Motor neuron (in vitro differentiated cells): ENCODE measurements at regions not wholly inside any gene's neighbourhood (a gene's known extent, or its start where the extent isn't known, plus 50 kb on each side); places are given as distances from the start of the nearest gene placed in this dataset.

Experiments
- ATAC-seq, 8 experiments: fragments of 200-7000 bp; cut with Tn5 transposase; replicated peaks in 6 of 8; 2 replicates each; pipeline ENCODE4 v1.8.0; 2021; ENCODE audit warnings: mild to moderate bottlenecking in 8 of 8, moderate library complexity in 8 of 8
- H3K27ac ChIP-seq, 2 donors: fragments of 250-450 bp; sonication (Bioruptor Pico); 2 replicates each; pipeline ENCODE4 v1.9.0; 2021; ENCODE audit warnings: antibody characterized with exemption in 2 of 2, mild to moderate bottlenecking in 2 of 2, moderate library complexity in 1 of 2
- H3K4me1 ChIP-seq, 2 donors: fragments of 250-450 bp; sonication (Bioruptor Pico); replicated peaks in 1 of 2; 2 replicates each; pipeline ENCODE4 v1.6.1; 2021; ENCODE audit warnings: antibody characterized with exemption in 2 of 2, mild to moderate bottlenecking in 2 of 2, moderate library complexity in 1 of 2
- H3K4me3 ChIP-seq, 5 donors: fragments of 250-450 bp; sonication (Bioruptor Pico); 2 replicates each; pipeline ENCODE4 v1.9.0; 2021; ENCODE audit warnings: antibody characterized with exemption in 5 of 5, mild to moderate bottlenecking in 5 of 5, moderate library complexity in 4 of 5
- WGBS, 10 experiments: fragments of 450-650 bp; shearing (Covaris generic); methylation state at CpG; one replicate each; pipeline ENCODE4 v1.0.0; 2022; 5-methylcytosine and 5-hydroxymethylcytosine counted together
- in situ Hi-C, 9 experiments: fragments of 400-800 bp; cut with MboI; loops; one replicate each; pipeline ENCODE4 v1.15.0; 2021; ENCODE audit warnings: low sequenced_read_pairs in 9 of 9, low pct_unique_long_range_greater_than_20kb in 2 of 9; ENCODE audit not compliant: unreplicated experiment in 9 of 9

DNA sequence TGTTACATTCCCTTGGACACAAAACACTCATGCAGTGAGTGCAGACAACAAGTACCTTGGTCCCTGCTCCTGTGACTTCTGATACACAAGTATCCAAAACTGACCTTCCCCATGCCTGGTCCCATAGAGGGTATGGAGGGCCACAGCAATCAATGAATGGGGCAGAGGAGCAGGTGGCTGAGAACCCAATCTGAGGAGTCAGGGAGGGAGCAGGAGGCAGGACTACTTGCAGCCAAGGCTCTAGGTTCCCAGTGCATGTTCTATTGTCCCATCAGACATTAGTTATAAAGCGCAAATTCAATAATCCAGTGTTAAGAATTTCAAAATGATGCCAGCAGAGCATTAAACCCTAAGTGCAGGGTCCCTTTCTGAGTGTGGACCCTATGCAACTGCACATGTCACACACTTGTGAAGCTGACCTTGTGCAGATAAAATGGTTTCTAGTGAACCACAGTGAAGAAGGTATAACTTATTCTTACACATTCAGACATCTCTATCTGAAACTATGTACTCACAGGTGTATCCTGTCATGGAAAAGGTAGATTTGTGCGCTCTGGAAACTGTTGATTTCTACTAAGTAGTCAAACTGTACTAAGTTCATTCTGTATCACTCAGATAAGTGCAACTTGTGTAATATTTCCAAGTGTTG is 107.3 kb upstream of the ABI3BP start:
- WGBS, 10 experiments = 20 to 83% (median 39%) methylated on average over 1 to 2 of the region's 2 CpGs
- in situ Hi-C loops = no loop called here
- H3K27ac ChIP-seq = no peak overlapping the region
- ATAC-seq = no peak
- H3K4me1 ChIP-seq = peaks cover 0 to 6% of the 10 kb centered on the region in 2 donors
- H3K4me3 ChIP-seq = no peak overlapping the region

DNA sequence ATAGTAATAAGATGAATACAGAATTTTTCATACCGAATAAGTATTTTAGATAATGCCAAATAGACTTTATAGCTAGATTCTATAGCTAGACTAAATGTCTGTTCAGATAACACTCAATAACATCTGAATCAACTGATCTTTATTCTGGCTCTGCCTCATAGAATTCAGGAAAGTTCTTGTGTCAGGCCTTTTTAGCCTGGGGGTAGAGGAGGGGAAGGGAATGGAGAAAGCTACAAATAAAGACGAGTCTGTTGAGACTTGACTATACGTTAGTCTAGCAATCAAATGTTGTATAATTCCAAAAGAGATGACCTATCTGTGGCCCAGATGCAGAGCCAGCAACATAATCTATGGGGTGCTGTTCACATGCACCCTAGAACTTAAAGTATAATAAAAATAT is 106.6 kb upstream of the ABI3BP start:
- Histone ChIP-seq H3K27ac (no peak overlapping the region), H3K4me1 (peaks cover 0 to 6% of the 10 kb centered on the region in 2 donors), H3K4me3 (no peak overlapping the region)
- WGBS, 10 experiments = 48 to 100% (median 84%) methylated on average over 1 to 3 of the region's 3 CpGs
- in situ Hi-C loops = no loop called here
- no peak for ATAC-seq

DNA sequence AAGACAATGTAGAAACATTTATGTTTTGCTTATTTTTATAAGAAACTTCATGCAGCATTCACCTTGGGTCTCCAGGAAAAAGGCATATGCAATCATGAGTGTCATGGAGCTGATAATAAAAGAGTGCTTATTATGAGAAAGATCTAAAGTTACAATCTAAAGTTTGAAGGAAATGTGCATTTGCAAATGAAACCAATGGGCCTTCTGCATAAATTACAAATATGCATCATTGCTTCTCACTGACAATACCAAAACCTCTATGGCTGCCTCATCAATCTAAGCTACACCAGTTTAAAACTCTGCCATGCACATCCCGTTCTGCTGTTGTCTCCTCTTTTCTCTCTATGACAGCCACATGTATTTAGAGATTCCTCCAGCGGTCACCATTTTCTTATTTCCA is 103.2 kb upstream of the ABI3BP start:
- in situ Hi-C loops = no loop called here
- WGBS, 10 experiments = 60 to 100% (median 93%) methylated on average over 1 to 2 of the region's 2 CpGs; no CpG with 5 or more reads in 1 of the 10 experiments
- Histone ChIP-seq H3K4me3 (no peak overlapping the region), H3K27ac (no peak overlapping the region), H3K4me1 (no peaks in the 10 kb centered on the region)
- ATAC-seq = peak in 3 of 8 experiments; percentile 23 to 71 (median 56)

DNA sequence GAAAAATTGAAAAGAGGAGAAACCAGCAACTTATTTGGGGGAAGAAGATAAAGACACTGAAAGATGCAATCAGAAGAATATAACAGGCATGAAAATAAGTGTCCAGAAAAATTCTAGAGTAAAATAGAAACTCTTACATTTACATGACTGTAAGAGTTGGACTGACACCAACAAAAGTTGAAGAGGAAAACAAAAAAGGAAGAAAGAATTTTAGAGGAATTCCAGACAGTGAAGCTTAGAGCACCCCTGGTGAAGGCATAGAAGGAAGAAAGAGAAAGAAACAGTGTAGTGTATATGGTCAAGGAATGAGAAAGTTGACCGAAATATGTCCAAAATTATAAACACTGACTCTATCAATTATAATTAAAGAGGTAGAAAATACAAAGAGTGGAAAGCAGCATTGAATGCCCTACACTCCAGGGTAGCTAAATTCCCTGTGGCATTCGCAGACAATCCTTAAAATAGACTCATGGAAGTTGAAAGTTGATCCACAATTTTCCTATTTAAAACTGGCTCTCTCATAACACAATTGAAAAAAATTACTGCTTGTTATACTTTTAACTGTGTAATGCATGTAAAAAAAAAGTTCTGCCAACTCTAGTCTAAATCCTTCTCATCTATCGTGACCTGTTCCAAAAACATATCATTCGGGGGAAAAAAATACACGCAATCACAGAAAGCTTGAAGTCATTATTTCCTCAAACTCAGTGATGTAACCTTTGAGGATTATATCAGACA is 102.6 kb upstream of the ABI3BP start:
- WGBS, 10 experiments = 41 to 100% (median 91%) methylated on average over 2 to 5 of the region's 5 CpGs
- H3K4me1 ChIP-seq = no peaks in the 10 kb centered on the region
- no peak overlapping the region for H3K4me3 ChIP-seq
- peak in 1 of 8 experiments; percentile 37 for ATAC-seq
- no peak overlapping the region for H3K27ac ChIP-seq
- in situ Hi-C loops = no loop called here

DNA sequence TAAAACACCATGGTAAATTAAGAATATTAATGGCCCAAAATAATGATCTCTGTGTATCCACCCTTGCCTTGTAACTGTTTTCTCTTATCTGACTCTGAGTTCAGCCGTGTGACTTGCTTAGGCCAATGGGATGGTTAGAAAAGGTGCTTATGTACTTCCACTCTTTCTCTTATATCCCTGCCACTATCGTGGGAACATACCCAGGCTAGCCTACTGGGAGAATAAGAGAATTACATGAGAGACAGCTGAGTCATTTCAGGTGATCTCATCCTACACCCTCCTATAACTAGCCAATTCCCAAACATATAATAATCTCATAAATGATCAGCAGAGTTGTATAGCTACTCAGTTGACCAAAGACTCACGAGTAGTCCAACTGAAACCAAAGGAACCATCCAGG is 98.3 kb upstream of the ABI3BP start:
- in situ Hi-C loops = no loop called here
- 39 to 100% (median 80%) methylated on average over 1 to 3 of the region's 3 CpGs; no CpG with 5 or more reads in 1 of the 10 experiments for WGBS, 10 experiments
- ATAC-seq = peak in 4 of 8 experiments; percentile 28 to 85 (median 54)
- Histone ChIP-seq H3K4me3 (no peak overlapping the region), H3K27ac (no peak overlapping the region), H3K4me1 (no peaks in the 10 kb centered on the region)

DNA sequence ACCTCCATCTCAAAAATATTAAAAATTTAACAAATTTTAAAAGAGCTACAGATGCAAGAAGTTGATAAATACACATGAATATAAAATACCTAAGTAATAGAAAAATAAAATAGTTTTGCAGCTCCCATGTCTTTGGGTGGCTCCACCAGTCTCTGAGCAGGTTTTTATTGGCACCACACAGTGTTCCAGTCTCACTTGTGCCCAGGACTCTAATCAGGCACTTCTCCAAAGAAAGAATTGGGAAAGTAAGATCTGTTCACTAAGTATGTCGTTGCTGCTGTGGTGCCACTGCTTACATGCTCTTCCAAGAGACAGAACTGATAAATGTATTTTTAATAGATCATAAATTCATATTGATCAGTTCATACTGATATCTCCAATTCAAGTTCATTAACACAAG is 92.5 kb upstream of the ABI3BP start:
- H3K4me1 ChIP-seq = no peaks in the 10 kb centered on the region
- in situ Hi-C loops = no loop called here
- no peak overlapping the region for H3K27ac ChIP-seq
- H3K4me3 ChIP-seq = no peak overlapping the region
- ATAC-seq = no peak
- WGBS, 10 experiments = 33 to 100% (median 82%) methylated on average over 1 of the region's 1 CpG; no CpG with 5 or more reads in 2 of the 10 experiments

DNA sequence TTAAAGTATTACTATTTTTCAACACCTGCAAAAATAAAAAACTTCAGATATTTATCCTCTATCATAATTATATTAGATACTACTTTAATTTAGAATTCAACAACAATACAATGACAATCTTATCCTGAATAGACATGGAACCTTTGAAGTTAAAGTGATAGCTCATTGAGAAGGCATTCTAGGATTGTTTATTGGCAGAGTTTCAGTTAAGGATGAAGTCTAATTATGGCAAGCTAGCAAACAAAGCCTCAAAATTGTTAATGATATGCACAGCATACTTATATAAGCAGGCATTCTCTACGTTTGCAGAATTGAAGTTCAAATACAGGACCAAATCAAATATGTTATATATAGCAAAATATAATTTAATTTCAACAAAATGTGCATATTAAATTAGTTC is 91.2 kb upstream of the ABI3BP start:
- in situ Hi-C loops = no loop called here
- ATAC-seq = no peak
- Histone ChIP-seq H3K4me3 (no peak overlapping the region), H3K27ac (no peak overlapping the region), H3K4me1 (no peaks in the 10 kb centered on the region)
- 0 to 100% (median 47%) methylated on average over 1 of the region's 1 CpG for WGBS, 10 experiments

DNA sequence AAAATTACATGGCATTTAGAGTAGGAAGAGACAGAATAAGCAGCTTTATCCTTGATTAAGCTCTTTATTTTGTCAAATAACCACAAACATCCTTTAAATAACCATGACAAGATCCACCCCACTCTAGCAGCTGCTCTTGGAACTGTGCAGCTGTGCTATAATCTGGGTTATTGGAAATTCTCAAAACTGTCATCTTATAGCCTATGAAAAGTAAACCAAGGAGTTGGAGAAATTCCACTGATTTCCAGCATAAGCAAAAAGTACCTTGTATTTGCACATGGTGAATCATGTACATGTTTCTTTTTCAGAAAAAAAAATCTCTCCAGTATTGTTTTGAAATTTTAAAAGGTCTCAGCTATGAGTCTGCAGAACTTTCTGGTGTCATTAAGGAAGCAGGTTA is 88.8 kb upstream of the ABI3BP start:
- in situ Hi-C loops = no loop called here
- ATAC-seq = peak in 2 of 8 experiments; percentile 35 to 59
- no peak overlapping the region for H3K27ac ChIP-seq
- H3K4me3 ChIP-seq = no peak overlapping the region
- H3K4me1 ChIP-seq = no peaks in the 10 kb centered on the region

DNA sequence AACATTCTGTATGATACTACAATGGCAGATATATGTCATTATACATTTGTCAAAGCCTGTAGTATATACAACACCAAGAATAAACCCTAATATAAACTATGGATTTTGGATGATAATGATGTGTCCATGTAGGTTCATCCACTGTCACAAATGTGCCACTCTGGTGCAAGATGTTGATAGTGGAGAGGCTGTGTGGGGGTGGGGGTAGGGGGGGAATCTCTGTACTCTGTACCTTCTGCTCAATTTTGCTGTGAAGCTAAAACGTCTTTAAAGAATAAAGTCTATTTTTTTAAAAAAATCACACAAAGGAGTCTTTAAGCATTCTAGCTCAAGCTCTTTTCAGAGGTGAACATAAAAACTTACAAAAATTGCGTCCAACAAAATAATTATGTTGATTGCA is 88.2 kb upstream of the ABI3BP start:
- ATAC-seq = no peak
- Histone ChIP-seq H3K27ac (no peak overlapping the region), H3K4me1 (no peaks in the 10 kb centered on the region), H3K4me3 (no peak overlapping the region)
- 44 to 100% (median 67%) methylated on average over 1 to 2 of the region's 2 CpGs; no CpG with 5 or more reads in 1 of the 10 experiments for WGBS, 10 experiments
- in situ Hi-C loops = no loop called here

DNA sequence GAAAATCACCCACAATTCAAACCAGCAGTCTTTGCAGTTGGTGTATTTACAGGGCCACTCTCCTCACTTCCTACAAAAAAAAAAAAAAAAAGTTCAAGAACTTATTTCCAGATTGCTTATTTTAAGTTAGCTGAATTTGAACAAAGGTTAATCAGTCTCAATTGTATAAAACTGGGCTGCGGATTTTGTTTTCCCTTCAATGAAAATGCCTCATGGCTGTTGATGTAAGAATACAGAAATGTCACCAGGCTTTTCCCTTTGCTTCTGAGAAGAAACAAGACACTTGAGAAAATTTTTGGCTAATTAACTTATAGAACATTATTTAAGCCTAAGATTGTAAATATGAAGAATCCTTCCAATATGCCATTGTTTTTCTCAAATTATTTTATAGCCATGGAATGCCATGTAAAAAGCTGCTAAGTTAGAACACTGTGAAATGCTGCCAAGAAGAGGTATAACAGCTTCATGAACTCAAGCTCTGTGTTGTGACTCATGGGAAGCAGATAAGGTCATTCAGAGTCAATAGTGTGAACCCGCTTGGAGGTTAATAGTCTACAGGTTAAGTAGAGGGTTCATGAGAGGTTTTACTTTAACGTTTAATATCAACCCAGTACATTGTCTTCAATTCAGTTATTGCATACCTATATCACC is 84.3 kb upstream of the ABI3BP start:
- in situ Hi-C loops = no loop called here
- no peak overlapping the region for H3K4me3 ChIP-seq
- ATAC-seq = no peak
- H3K27ac ChIP-seq = no peak overlapping the region
- 43 to 100% (median 73%) methylated on average over 1 to 3 of the region's 3 CpGs for WGBS, 10 experiments
- no peaks in the 10 kb centered on the region for H3K4me1 ChIP-seq

DNA sequence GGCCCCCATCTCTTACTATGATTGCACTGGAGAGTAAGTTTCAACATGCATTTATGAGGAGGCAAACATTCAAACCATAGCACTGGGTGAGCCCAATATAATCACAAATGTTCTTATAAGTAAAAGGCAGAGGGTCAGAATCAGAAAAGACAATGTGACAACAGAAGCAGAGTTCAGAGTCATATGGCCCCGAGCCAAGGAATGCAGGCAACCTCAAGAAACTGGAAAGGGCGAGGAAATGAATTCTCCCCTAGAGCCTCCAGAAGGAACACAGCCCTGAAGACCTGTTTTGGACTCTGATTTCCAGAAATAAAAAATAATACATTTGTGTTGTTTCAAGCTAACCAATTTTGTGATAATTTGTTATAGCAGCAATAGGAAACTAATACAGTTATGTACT is 81.3 kb upstream of the ABI3BP start:
- no peak for ATAC-seq
- in situ Hi-C loops = no loop called here
- WGBS, 10 experiments = 45 to 100% (median 84%) methylated on average over 1 to 2 of the region's 2 CpGs; no CpG with 5 or more reads in 3 of the 10 experiments

DNA sequence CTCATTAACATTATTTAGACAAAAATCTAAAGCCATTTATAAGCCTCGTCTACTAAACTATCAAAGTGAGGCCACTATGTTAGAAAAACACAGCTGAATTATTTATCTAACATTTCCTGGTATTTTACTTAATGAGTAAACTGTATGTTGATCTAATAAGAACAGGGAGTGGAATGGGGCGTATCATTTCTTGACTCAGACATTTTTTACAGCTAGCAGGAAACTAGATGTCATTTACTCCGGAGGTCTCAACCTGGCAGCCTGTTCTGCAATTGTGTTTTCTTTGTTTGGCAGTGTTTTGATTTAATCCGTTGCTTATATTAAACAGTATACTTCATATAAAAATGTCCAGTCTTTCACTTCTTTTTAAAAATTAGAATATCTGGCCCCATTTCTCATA is 79.1 kb upstream of the ABI3BP start:
- H3K27ac ChIP-seq = no peak overlapping the region
- no peak overlapping the region for H3K4me3 ChIP-seq
- H3K4me1 ChIP-seq = no peaks in the 10 kb centered on the region
- 27 to 95% (median 80%) methylated on average over 1 to 4 of the region's 4 CpGs; no CpG with 5 or more reads in 1 of the 10 experiments for WGBS, 10 experiments
- no peak for ATAC-seq
- in situ Hi-C loops = no loop called here

More for the DNA sequence above, 81.3 kb upstream of the ABI3BP start:
- Histone ChIP-seq H3K27ac (no peak overlapping the region), H3K4me1 (no peaks in the 10 kb centered on the region), H3K4me3 (no peak overlapping the region)

DNA sequence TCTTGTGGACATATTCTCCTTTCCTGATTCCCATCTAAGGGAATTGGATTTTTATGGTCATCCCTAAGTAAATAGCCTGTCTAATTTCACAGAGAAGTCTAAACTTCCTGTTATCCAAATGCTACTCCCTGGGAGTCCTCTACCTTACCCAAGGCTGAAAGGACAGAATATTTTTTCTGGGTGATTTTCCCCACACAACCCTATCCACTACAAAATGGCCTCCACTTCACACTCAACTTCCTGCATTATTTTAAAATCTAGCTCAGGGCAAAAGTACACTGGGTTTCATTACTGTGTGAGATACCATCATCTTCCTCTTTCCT is 77.5 kb upstream of the ABI3BP start:
- no peak for ATAC-seq
- H3K27ac ChIP-seq = no peak overlapping the region
- in situ Hi-C loops = no loop called here
- no peaks in the 10 kb centered on the region for H3K4me1 ChIP-seq
- no peak overlapping the region for H3K4me3 ChIP-seq
